ENCODE measurements at regions not wholly inside any gene's neighbourhood (a gene's known extent, or its start where the extent isn't known, plus 50 kb on each side); places are given as distances from the start of the nearest gene placed in this dataset.

DNA sequence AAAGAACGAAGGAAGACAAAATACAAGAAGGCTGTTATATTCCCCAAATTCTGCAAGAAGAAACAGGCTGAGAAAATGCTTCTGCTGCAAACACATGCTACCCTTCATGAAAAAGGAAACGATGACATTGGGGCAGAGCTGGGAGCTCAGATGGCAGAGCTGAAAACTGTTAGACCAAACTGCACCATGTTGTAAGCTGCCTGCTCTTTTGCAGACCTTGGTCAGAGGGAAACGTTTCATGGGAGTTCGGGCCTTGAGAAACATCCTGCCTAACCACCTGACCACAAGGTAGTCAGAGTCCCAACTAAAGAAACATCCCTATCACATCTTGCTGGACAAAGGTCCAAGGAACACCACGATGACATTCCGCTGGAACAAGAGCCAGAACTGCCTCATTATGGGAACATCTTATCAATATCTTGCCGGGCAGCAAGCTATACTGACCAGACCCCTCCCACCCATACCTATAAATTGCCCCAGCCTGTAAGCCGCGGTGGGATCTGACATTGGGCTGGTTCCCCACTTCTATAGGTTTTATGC lies 110.7 kb upstream of the CTSC start:
- peaks cover 0 to 6% (median 0%) of the 10 kb centered on the region in 5 donors for H3K9me3 Mint-ChIP-seq
- no peak overlapping the region for H3K27ac ChIP-seq (ENCODE audit: low read depth, low read length)
- H3K4me1 ChIP-seq (ENCODE audit: insufficient read depth, low read length) = no peaks in the 10 kb centered on the region
- ChIA-PET CTCF (no interaction called here), POLR2A (interaction anchor here (0.7 kb wide), 1 partner anchor 112 kb away, joined by 4 read pairs; no protein-coding TSS in a partner anchor)
- no peaks in the 10 kb centered on the region for H3K4me1 Mint-ChIP-seq
- no peak overlapping the region for H3K4me3 ChIP-seq (ENCODE audit: low read length)
- H3K27ac Mint-ChIP-seq = no peak overlapping the region
- H3K27me3 ChIP-seq (ENCODE audit: insufficient read depth, low read length, poor library complexity, severe bottlenecking) = no peaks in the 10 kb centered on the region
- H3K27me3 Mint-ChIP-seq = peaks cover 0 to 5% of the 10 kb centered on the region in 2 donors
- no peak for DNase-seq
- H3K9me3 ChIP-seq (ENCODE audit: low read length) = no peaks in the 10 kb centered on the region
- H3K36me3 ChIP-seq (ENCODE audit: insufficient read depth, low read length) = no peaks in the 10 kb centered on the region
- peaks cover 0 to 6% (median 0%) of the 10 kb centered on the region in 3 donors for H3K36me3 Mint-ChIP-seq
- H3K4me3 Mint-ChIP-seq = no peak overlapping the region

DNA sequence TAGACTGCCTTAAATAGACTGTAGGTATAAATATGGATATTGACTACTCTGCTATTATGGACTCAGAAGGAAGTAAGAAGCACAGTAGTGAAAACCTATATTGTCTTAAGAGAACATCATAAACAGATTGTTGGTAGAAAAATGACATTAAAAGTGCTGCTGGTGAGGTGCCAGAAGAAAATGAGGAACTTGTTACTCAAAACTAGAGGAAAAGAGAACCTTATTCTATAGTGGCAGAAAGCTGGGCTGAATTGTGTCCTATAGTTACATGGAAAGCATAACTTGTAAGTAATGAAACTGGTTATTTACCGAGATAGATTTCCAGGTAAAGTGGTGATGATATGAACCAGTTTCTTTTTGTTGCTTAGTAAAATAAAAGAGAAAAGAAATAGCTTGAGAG lies 109.7 kb upstream of the CTSC start:
- Histone ChIP-seq H3K4me3 (ENCODE audit: low read length) (no peak overlapping the region), H3K9me3 (ENCODE audit: low read length) (no peaks in the 10 kb centered on the region), H3K36me3 (ENCODE audit: insufficient read depth, low read length) (no peaks in the 10 kb centered on the region), H3K27me3 (ENCODE audit: insufficient read depth, low read length, poor library complexity, severe bottlenecking) (no peaks in the 10 kb centered on the region), H3K27ac (ENCODE audit: low read depth, low read length) (no peak overlapping the region), H3K4me1 (ENCODE audit: insufficient read depth, low read length) (no peaks in the 10 kb centered on the region)
- H3K4me3 Mint-ChIP-seq = no peak overlapping the region
- H3K27ac Mint-ChIP-seq = peak overlapping the region in 1 of 8 donors; percentile 13
- no peaks in the 10 kb centered on the region for H3K4me1 Mint-ChIP-seq
- POLR2A ChIA-PET = no interaction called here
- no peak for DNase-seq
- H3K9me3 Mint-ChIP-seq = peaks cover 0 to 6% (median 0%) of the 10 kb centered on the region in 5 donors
- peaks cover 0 to 6% (median 0%) of the 10 kb centered on the region in 3 donors for H3K36me3 Mint-ChIP-seq
- peaks cover 0 to 4% of the 10 kb centered on the region in 2 donors for H3K27me3 Mint-ChIP-seq
- CTCF ChIA-PET = no interaction called here

DNA sequence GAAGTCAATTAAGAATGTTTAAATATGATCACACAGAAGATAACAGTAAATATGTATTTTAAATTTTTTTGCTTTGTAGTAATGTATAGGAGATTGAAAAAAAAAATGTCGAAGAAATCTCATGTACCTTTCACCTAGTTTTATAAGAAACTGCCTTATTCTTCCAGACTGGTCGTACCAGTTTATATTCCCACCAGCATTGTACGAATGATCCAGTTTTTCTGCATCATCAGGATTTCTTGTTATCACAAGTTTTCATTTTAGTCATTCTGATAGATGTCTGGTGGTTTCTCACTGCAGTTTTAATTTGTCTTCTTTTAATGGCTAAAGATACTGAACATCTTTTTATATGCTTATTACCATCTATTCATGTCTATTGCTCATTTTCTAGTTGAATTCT lies 101.8 kb upstream of the CTSC start:
- H3K36me3 Mint-ChIP-seq = peaks cover 0 to 2% (median 0%) of the 10 kb centered on the region in 3 donors
- H3K27me3 ChIP-seq (ENCODE audit: insufficient read depth, low read length, poor library complexity, severe bottlenecking) = no peaks in the 10 kb centered on the region
- POLR2A ChIA-PET = no interaction called here

DNA sequence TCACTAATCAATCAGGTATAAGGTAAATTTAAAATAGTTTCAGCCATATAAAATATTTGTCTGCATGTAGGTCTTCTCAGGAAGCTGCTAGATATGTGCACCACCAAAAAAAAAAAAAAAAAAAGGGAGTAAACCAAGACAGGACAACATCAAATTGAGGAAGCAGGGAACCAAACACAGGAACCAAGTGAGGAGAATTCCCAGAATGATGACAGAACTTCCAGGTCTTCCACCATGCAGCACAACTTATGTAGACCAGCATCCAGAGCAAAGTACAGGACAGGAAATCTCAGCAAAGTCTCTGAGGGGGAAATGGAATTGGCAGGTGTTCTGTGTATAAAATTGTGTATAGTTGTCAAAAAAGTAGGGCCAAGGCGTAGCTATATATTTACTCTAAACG lies 101.2 kb upstream of the CTSC start:
- H3K4me1 ChIP-seq (ENCODE audit: insufficient read depth, low read length) = no peaks in the 10 kb centered on the region
- peak overlapping the region in 1 of 8 donors; percentile 1 for H3K27ac Mint-ChIP-seq
- no peak for DNase-seq
- no peaks in the 10 kb centered on the region for H3K9me3 ChIP-seq (ENCODE audit: low read length)
- H3K27ac ChIP-seq (ENCODE audit: low read depth, low read length) = no peak overlapping the region
- no peaks in the 10 kb centered on the region for H3K27me3 Mint-ChIP-seq
- no peaks in the 10 kb centered on the region for H3K36me3 ChIP-seq (ENCODE audit: insufficient read depth, low read length)
- no peak overlapping the region for H3K4me3 Mint-ChIP-seq
- H3K27me3 ChIP-seq (ENCODE audit: insufficient read depth, low read length, poor library complexity, severe bottlenecking) = no peaks in the 10 kb centered on the region
- no peaks in the 10 kb centered on the region for H3K4me1 Mint-ChIP-seq
- POLR2A ChIA-PET = no interaction called here
- H3K36me3 Mint-ChIP-seq = peaks cover 0 to 2% (median 0%) of the 10 kb centered on the region in 3 donors
- H3K9me3 Mint-ChIP-seq = peaks cover 0 to 2% (median 0%) of the 10 kb centered on the region in 5 donors
- H3K4me3 ChIP-seq (ENCODE audit: low read length) = no peak overlapping the region
- CTCF ChIA-PET = interaction anchor here (0.6 kb wide), 1 partner anchor 28 kb away, joined by 3 read pairs; no protein-coding TSS in a partner anchor

More for the DNA sequence above, 101.8 kb upstream of the CTSC start:
- DNase-seq = no peak
- no peaks in the 10 kb centered on the region for H3K4me1 ChIP-seq (ENCODE audit: insufficient read depth, low read length)
- Mint-ChIP-seq H3K9me3 (peaks cover 0 to 2% (median 0%) of the 10 kb centered on the region in 5 donors), H3K4me3 (no peak overlapping the region), H3K27me3 (peaks cover 0 to 1% of the 10 kb centered on the region in 2 donors), H3K4me1 (no peaks in the 10 kb centered on the region), H3K27ac (no peak overlapping the region)
- no peaks in the 10 kb centered on the region for H3K9me3 ChIP-seq (ENCODE audit: low read length)
- no peak overlapping the region for H3K4me3 ChIP-seq (ENCODE audit: low read length)
- CTCF ChIA-PET = no interaction called here
- no peaks in the 10 kb centered on the region for H3K36me3 ChIP-seq (ENCODE audit: insufficient read depth, low read length)
- H3K27ac ChIP-seq (ENCODE audit: low read depth, low read length) = no peak overlapping the region

DNA sequence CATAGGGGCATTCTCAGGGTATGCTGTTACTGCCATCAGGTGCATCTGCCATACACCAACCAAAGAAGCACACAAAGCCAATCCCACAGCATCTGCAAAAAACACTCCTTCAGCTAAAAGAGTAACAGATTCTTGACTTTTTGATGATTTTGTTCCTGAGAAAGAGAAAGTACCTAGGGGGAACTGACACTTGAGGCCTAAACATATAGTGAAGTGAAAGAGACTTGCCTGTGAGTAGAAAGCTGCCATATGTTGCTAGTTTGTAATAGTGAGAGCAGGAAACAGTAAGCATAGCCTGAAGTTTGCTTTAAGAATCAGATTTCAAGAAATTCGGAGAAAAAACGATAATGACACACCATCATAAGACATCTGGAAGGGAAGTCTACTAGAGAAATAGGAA lies 97.9 kb upstream of the CTSC start:
- Histone ChIP-seq H3K9me3 (ENCODE audit: low read length) (no peaks in the 10 kb centered on the region), H3K36me3 (ENCODE audit: insufficient read depth, low read length) (no peaks in the 10 kb centered on the region), H3K4me1 (ENCODE audit: insufficient read depth, low read length) (no peaks in the 10 kb centered on the region), H3K27me3 (ENCODE audit: insufficient read depth, low read length, poor library complexity, severe bottlenecking) (no peaks in the 10 kb centered on the region), H3K27ac (ENCODE audit: low read depth, low read length) (no peak overlapping the region), H3K4me3 (ENCODE audit: low read length) (no peak overlapping the region)
- DNase-seq = no peak
- Mint-ChIP-seq H3K4me3 (no peak overlapping the region), H3K27ac (peak overlapping the region in 1 of 8 donors; percentile 34), H3K27me3 (no peaks in the 10 kb centered on the region), H3K36me3 (peaks cover 0 to 2% (median 0%) of the 10 kb centered on the region in 3 donors), H3K9me3 (peaks cover 0 to 2% (median 0%) of the 10 kb centered on the region in 5 donors), H3K4me1 (no peaks in the 10 kb centered on the region)
- POLR2A ChIA-PET = no interaction called here
- CTCF ChIA-PET = interaction anchor here (0.7 kb wide), 1 partner anchor 124 kb away, joined by 4 read pairs; no protein-coding TSS in a partner anchor

DNA sequence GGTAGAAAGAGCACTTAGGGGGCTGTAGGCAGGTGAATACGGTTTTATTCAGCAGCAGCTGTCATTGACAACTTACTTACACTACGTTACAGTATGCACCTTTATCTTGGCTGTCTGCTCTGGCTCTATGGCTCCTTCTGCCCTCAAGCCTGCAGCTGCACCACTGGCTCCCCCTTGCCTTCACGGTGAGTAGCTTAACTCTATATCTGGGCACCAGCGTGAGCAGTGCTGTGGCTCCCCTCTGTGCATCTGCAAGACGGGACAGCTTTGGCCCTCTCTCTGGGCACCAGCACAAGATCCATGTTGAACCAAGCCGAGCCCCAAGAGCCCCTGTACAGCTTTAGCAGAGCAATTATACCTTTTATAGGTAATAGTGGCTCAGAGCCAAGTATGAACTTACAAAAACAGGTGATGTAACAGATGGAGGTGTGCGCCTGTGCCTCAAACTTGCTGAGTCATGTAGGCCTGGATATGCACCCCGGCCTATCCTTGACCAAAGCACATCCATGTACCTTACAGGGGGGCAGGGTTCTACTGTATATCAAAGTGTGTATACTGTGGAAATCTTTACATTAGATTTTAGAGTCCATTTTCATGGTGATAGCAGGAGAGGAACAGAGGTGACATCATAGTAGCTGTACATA lies 96.9 kb upstream of the CTSC start:
- POLR2A ChIA-PET = no interaction called here
- CTCF ChIA-PET = no interaction called here
- peak in 1 of 5 donors; percentile 3 for DNase-seq

DNA sequence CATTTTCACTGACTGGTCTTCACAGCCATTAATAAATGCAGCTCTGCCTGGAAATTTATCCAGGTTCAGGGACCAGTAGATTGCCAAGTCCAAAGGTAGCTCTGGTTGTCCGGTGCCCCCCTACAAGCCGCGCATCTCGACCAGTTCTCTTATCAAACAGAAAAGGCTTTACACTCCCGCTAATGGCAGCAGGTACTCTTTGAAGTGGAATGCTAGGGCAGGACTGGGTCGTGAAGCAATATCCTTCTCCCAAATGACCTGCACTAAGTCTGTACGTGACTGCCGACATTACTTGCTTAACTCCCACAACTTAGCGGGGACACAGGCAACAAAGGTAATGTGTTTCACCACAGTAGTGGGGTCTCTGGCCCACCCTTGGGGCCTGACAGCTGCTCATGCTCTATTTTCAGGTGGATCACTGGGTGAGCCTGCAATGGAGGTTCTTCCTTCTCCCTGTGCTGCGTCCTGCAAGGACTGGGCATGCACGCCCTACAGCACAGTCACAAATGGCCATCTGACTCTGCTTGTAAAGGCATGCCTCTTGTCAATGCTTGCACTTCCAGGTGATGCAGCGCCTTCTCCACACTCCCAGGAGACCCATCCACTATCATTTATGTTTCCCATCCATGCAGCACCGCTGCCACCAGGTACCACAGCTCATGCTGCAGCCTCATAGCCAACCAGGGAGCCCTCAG lies 96.1 kb upstream of the CTSC start:
- no peaks in the 10 kb centered on the region for H3K36me3 ChIP-seq (ENCODE audit: insufficient read depth, low read length)
- Mint-ChIP-seq H3K27me3 (no peaks in the 10 kb centered on the region), H3K4me1 (no peaks in the 10 kb centered on the region), H3K4me3 (no peak overlapping the region), H3K9me3 (peaks cover 0 to 2% (median 0%) of the 10 kb centered on the region in 5 donors), H3K36me3 (peaks cover 0 to 2% (median 0%) of the 10 kb centered on the region in 3 donors), H3K27ac (peak overlapping the region in 1 of 8 donors; percentile 27)
- DNase-seq = no peak
- POLR2A ChIA-PET = no interaction called here
- no peak overlapping the region for H3K4me3 ChIP-seq (ENCODE audit: low read length)
- CTCF ChIA-PET = no interaction called here
- H3K27me3 ChIP-seq (ENCODE audit: insufficient read depth, low read length, poor library complexity, severe bottlenecking) = no peaks in the 10 kb centered on the region
- no peak overlapping the region for H3K27ac ChIP-seq (ENCODE audit: low read depth, low read length)
- no peaks in the 10 kb centered on the region for H3K9me3 ChIP-seq (ENCODE audit: low read length)
- H3K4me1 ChIP-seq (ENCODE audit: insufficient read depth, low read length) = no peaks in the 10 kb centered on the region

More for the DNA sequence above, 96.9 kb upstream of the CTSC start:
- Histone ChIP-seq H3K27me3 (ENCODE audit: insufficient read depth, low read length, poor library complexity, severe bottlenecking) (no peaks in the 10 kb centered on the region), H3K4me1 (ENCODE audit: insufficient read depth, low read length) (no peaks in the 10 kb centered on the region), H3K4me3 (ENCODE audit: low read length) (no peak overlapping the region), H3K36me3 (ENCODE audit: insufficient read depth, low read length) (no peaks in the 10 kb centered on the region), H3K9me3 (ENCODE audit: low read length) (no peaks in the 10 kb centered on the region), H3K27ac (ENCODE audit: low read depth, low read length) (no peak overlapping the region)
- H3K36me3 Mint-ChIP-seq = peaks cover 0 to 2% (median 0%) of the 10 kb centered on the region in 3 donors
- no peaks in the 10 kb centered on the region for H3K4me1 Mint-ChIP-seq
- no peak overlapping the region for H3K27ac Mint-ChIP-seq
- H3K27me3 Mint-ChIP-seq = no peaks in the 10 kb centered on the region
- H3K9me3 Mint-ChIP-seq = peaks cover 0 to 2% (median 0%) of the 10 kb centered on the region in 5 donors
- no peak overlapping the region for H3K4me3 Mint-ChIP-seq

DNA sequence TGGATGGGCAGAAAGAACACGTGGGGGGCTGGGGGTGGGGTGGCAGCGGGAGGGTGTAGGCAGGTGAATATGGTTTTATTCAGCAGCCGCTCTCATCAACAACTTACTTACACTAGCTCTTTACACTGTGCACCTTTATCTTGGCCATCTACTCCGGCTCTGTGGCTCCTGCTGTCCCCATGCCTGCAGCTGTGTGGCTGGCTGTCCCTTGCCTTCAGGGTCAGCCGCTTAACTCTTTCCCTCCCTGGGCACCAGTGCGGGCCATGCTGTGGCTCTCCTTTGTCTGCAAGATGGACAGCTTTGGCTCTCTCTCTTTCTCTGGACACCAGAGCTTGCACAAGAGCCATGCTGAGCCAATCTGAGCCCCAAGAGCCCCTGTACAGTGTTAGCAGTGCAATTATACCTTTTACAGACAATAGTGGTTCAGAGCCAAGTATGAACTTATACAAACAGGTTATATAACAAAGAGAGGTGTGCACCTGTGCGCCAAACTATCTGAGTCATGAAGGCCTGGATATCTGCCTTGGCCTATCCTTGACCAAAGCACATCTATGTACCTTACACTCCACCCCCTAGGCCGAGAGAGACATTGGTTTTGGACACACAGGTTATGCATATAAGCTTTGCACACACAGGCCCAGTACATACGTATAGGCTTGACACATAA lies 94.3 kb upstream of the CTSC start:
- Histone ChIP-seq H3K36me3 (ENCODE audit: insufficient read depth, low read length) (no peaks in the 10 kb centered on the region), H3K27ac (ENCODE audit: low read depth, low read length) (no peak overlapping the region), H3K27me3 (ENCODE audit: insufficient read depth, low read length, poor library complexity, severe bottlenecking) (no peaks in the 10 kb centered on the region), H3K4me1 (ENCODE audit: insufficient read depth, low read length) (no peaks in the 10 kb centered on the region), H3K4me3 (ENCODE audit: low read length) (no peak overlapping the region), H3K9me3 (ENCODE audit: low read length) (no peaks in the 10 kb centered on the region)
- Mint-ChIP-seq H3K27me3 (no peaks in the 10 kb centered on the region), H3K27ac (no peak overlapping the region), H3K4me3 (no peak overlapping the region), H3K4me1 (no peaks in the 10 kb centered on the region), H3K9me3 (peaks cover 0 to under 1% (median 0%) of the 10 kb centered on the region in 5 donors), H3K36me3 (peaks cover 0 to 3% (median 0%) of the 10 kb centered on the region in 3 donors)
- POLR2A ChIA-PET = no interaction called here
- CTCF ChIA-PET = no interaction called here
- DNase-seq = no peak
